ENCODE measurements at regions not wholly inside any gene's neighbourhood (a gene's known extent, or its start where the extent isn't known, plus 50 kb on each side); places are given as distances from the start of the nearest gene placed in this dataset.

DNA sequence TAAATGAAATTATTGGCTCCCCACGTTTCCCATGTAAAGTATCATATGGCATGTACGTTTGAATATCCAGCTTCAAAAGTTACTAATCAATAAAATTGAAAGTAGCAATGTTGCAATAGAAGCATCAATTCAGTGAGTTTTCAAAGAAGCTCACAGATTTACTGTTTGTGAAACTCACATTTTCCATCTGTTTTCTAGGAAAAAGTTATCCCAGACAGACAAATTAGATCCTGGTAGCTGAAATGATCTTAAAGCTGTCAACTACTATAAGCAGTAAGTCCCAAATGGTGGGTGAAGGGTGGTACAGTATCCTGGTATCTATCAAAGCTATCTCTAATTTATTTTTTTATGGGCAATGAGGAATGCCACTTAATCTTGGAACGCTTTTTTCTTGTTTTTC, 60.7 kb upstream of the MXRA5 start:
- in situ Hi-C loops (cut with MboI; ENCODE audit: low sequenced_read_pairs in 4 of 4), result no loop called here
- intact Hi-C loops (cut with DNase I; ENCODE audit: low total_unique reads), result no loop called here
- H3K27me3 ChIP-seq, result no peaks in the 10 kb centered on the region

DNA sequence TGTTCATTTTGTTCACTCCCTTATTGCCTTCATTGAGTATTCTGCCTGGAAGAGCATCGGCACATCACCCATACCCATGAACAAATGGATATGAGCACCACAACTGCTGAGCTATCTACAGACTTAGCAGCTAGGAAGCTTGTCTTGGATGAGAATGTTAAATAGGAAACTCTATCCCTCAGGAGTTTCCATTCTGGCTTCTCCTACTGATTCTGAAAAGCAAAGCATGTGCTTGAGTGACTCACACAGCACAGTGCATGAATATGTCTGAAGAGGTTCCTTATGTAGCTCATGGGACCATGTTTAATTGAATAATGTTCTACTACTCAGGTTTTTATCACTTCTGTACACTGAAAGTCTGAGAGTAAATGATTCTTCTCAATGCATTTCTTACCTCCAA, 57.3 kb upstream of the MXRA5 start:
- no peak for ATAC-seq
- intact Hi-C loops (cut with DNase I; ENCODE audit: low total_unique reads), result no loop called here
- TF ChIP-seq, protein P1, sequence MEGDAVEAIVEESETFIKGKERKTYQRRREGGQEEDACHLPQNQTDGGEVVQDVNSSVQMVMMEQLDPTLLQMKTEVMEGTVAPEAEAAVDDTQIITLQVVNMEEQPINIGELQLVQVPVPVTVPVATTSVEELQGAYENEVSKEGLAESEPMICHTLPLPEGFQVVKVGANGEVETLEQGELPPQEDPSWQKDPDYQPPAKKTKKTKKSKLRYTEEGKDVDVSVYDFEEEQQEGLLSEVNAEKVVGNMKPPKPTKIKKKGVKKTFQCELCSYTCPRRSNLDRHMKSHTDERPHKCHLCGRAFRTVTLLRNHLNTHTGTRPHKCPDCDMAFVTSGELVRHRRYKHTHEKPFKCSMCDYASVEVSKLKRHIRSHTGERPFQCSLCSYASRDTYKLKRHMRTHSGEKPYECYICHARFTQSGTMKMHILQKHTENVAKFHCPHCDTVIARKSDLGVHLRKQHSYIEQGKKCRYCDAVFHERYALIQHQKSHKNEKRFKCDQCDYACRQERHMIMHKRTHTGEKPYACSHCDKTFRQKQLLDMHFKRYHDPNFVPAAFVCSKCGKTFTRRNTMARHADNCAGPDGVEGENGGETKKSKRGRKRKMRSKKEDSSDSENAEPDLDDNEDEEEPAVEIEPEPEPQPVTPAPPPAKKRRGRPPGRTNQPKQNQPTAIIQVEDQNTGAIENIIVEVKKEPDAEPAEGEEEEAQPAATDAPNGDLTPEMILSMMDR (IDR thresholded peaks at IDR 0.05 in 4 of 5, conservative IDR thresholded peaks at IDR 0.05 in 1 of 5), result no peak
- no peak for TF ChIP-seq POLR2A (IDR thresholded peaks at IDR 0.05)

More for the DNA sequence above, 60.7 kb upstream of the MXRA5 start:
- Histone ChIP-seq H3K36me3 (no peaks in the 10 kb centered on the region), H3K4me1 (no peaks in the 10 kb centered on the region), H3K4me3 (no peak overlapping the region), H3K9me3 (no peaks in the 10 kb centered on the region), H3K27ac (no peak overlapping the region)
- no peak for ATAC-seq
- TF ChIP-seq POLR2A (IDR thresholded peaks at IDR 0.05), result no peak
- TF ChIP-seq, protein P1 (IDR thresholded peaks at IDR 0.05 in 4 of 5, conservative IDR thresholded peaks at IDR 0.05 in 1 of 5), result no peak
- no peak for DNase-seq

More for the DNA sequence above, 57.3 kb upstream of the MXRA5 start:
- H3K36me3 ChIP-seq, result no peaks in the 10 kb centered on the region
- H3K9me3 ChIP-seq, result no peaks in the 10 kb centered on the region
- H3K4me1 ChIP-seq, result no peaks in the 10 kb centered on the region
- in situ Hi-C loops (cut with MboI; ENCODE audit: low sequenced_read_pairs in 4 of 4), result no loop called here
- DNase-seq, result no peak
- no peak overlapping the region for H3K4me3 ChIP-seq
- no peaks in the 10 kb centered on the region for H3K27me3 ChIP-seq
- no peak overlapping the region for H3K27ac ChIP-seq

Data from gastrocnemius medialis (tissue), 4 donors.